Hepatocyte (in vitro differentiated cells): ENCODE measurements at regions not wholly inside any gene's neighbourhood (a gene's known extent, or its start where the extent isn't known, plus 50 kb on each side); places are given as distances from the start of the nearest gene placed in this dataset.

Source experiments
- CTCF ChIP-seq: fragments of 200-600 bp; sonication (generic); IDR thresholded peaks from 2 replicates; pipeline ENCODE4 v1.5.1; 2016; ENCODE audit warnings: antibody characterized with exemption, mild to moderate bottlenecking; ENCODE audit not compliant: poor library complexity
- EZH2 ChIP-seq: fragments of 200-600 bp; sonication (generic); IDR thresholded peaks from 2 replicates; pipeline ENCODE4 v1.6.1; 2016; ENCODE audit warnings: antibody characterized with exemption, mild to moderate bottlenecking, borderline replicate concordance
- EZH2phosphoT487 ChIP-seq: fragments of 200-600 bp; sonication (generic); IDR thresholded peaks from one replicate; pipeline ENCODE4 v1.6.1; 2018; ENCODE audit warnings: antibody characterized with exemption, mild to moderate bottlenecking, low read depth, moderate library complexity; ENCODE audit not compliant: unreplicated experiment, severe bottlenecking

- TF ChIP-seq EZH2 (no peak), CTCF (no peak), EZH2phosphoT487 (no peak)
These were observed 97.7 kb upstream of the PCBD1 start for GRCh38 chr10:70985824-70986622.
